DND-41 (cell line): ENCODE measurements at regions not wholly inside any gene's neighbourhood (a gene's known extent, or its start where the extent isn't known, plus 50 kb on each side); places are given as distances from the start of the nearest gene placed in this dataset.

ENCODE experiments used
- CTCF ChIP-seq: IDR thresholded peaks from 2 replicates; pipeline ENCODE4 v1.5.1; 2012; ENCODE audit warnings: borderline replicate concordance, low read length, moderate library complexity, mild to moderate bottlenecking; ENCODE audit not compliant: poor library complexity, severe bottlenecking; ENCODE audit errors: extremely low read depth
- EZH2 ChIP-seq: IDR thresholded peaks from 3 replicates; pipeline ENCODE4 v1.6.1; 2012; ENCODE audit warnings: borderline replicate concordance, low read depth, mild to moderate bottlenecking, moderate library complexity, low read length, inconsistent platforms; ENCODE audit not compliant: severe bottlenecking

- TF ChIP-seq CTCF (no peak), EZH2 (no peak)
Measured at GRCh38 chr16:65855171-65856145, 511.0 kb upstream of the CDH5 start.
